ENCODE measurements at regions not wholly inside any gene's neighbourhood (a gene's known extent, or its start where the extent isn't known, plus 50 kb on each side); places are given as distances from the start of the nearest gene placed in this dataset.

- Histone ChIP-seq H2AFZ (ENCODE audit: low read depth, low read length) (no peak overlapping the region), H3K9ac (ENCODE audit: insufficient read depth in 1 of 2, low read depth in 2 of 2, low read length in 2 of 2) (no peak overlapping the region), H4K20me1 (replicated peaks; ENCODE audit: control insufficient read depth, insufficient read depth, low read length) (no peaks in the 10 kb centered on the region), H3K9me1 (ENCODE audit: control insufficient read depth, insufficient read depth, low read length) (no peaks in the 10 kb centered on the region), H3K4me2 (ENCODE audit: insufficient read depth, low read length) (no peak overlapping the region), H3K4me3 (no peak overlapping the region), H3K27me3 (ENCODE audit: control insufficient read depth in 2 of 2, insufficient read depth in 2 of 2, low read length in 2 of 2) (no peaks in the 10 kb centered on the region; a peak in 1 of 5 replicates), H3K36me3 (ENCODE audit: control insufficient read depth, insufficient read depth, low read length) (no peaks in the 10 kb centered on the region), H3K27ac (ENCODE audit: extremely low read depth, low read depth, low read length) (no peak overlapping the region), H3K9me3 (replicated peaks; ENCODE audit: control insufficient read depth, insufficient read depth, low read depth, low read length) (no peaks in the 10 kb centered on the region), H3K4me1 (replicated peaks in 1 of 2; ENCODE audit: control insufficient read depth in 2 of 2, insufficient read depth in 2 of 2, low read length in 2 of 2) (peaks cover 2 to 17% of the 10 kb centered on the region in 2 experiments; a peak in 3 of 5 replicates), H3K79me2 (ENCODE audit: control insufficient read depth, insufficient read depth, low read length) (no peaks in the 10 kb centered on the region)
- no TSS peak for BruUV-seq (replicated peaks)
- intact Hi-C loops (cut with micrococcal nuclease) (no loop called here), in situ Hi-C loops (cut with MboI) (no loop called here)
- DNase-seq (ENCODE audit: extremely low read depth in 1 of 4, low spot score in 3 of 4): no peak
- no peak for ATAC-seq
- 10% methylated on average over 2 of the region's 2 CpGs for WGBS (ENCODE audit: insufficient coverage, low coverage, missing lambda C conversion rate)
- 0 out of 2 replicates have a peak, but pooled peaks have one; percentile 29 for TF ChIP-seq ATF3 (IDR thresholded peaks at IDR 0.05)
- no peak for TF ChIP-seq ATF3 (CRISPR knock-in tag; conservative IDR thresholded peaks at IDR 0.05)
- TF ChIP-seq, protein P1, sequence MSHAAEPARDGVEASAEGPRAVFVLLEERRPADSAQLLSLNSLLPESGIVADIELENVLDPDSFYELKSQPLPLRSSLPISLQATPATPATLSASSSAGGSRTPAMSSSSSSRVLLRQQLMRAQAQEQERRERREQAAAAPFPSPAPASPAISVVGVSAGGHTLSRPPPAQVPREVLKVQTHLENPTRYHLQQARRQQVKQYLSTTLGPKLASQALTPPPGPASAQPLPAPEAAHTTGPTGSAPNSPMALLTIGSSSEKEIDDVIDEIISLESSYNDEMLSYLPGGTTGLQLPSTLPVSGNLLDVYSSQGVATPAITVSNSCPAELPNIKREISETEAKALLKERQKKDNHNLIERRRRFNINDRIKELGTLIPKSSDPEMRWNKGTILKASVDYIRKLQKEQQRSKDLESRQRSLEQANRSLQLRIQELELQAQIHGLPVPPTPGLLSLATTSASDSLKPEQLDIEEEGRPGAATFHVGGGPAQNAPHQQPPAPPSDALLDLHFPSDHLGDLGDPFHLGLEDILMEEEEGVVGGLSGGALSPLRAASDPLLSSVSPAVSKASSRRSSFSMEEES (CRISPR knock-in tag; IDR thresholded peaks at IDR 0.05): peak; percentile 76
- no peak for TF ChIP-seq FOXK1 (CRISPR knock-in tag; IDR thresholded peaks at IDR 0.05; ENCODE audit: borderline replicate concordance)
- CTCF ChIA-PET (ENCODE audit: low intra/inter-chr PET ratio): no interaction called here
- POLR2A ChIA-PET: no interaction called here
- FAIRE-seq: no peak
These were observed 321.5 kb downstream of the PCNX1 start for GRCh38 chr14:71228711-71229110.

All from K562 (cell line).